ENCODE measurements at regions not wholly inside any gene's neighbourhood (a gene's known extent, or its start where the extent isn't known, plus 50 kb on each side); places are given as distances from the start of the nearest gene placed in this dataset.

DNA sequence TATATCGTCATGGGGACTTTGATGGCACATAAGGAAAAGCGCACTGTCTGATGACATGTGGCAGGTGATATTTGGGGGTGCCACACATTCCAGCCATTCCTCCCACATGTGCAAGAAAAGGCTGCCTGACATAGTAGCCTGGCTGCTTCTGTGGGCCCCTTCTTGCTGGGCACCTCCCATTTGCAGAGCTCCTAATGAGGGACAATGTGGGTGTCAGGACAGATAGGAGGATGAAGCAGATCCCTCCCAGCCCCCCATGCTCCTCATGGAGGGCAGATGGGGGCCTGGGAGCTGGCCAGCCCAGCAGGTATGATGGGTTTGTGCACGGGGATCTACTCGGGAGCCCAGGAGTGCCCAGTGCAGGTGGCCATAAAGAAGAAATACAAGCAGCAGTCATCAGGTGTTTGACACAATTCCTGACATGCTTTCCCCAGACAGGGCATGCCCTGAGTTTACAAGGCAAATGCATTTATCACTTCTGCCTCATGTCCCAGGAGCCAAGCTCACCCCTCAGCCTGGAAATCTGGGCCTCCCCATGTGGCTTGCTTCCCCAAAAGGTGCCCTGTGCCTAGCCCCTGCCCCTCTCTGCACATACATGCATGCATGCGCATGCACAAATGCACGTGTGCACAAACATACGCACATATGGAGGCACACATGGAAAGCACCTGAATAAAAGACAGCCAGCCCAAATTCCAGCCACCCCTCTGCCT, 260.6 kb upstream of the RPL38 start:
- no peaks in the 10 kb centered on the region for H3K79me1 ChIP-seq (ENCODE audit: low read length)
- no peak overlapping the region for H3K9ac ChIP-seq (ENCODE audit: low read length)
- no peaks in the 10 kb centered on the region for H3K79me2 ChIP-seq (ENCODE audit: control insufficient read depth, insufficient read depth, low read length)
- DNase-seq, result no peak
- H2BK15ac ChIP-seq (replicated peaks; ENCODE audit: low read depth), result no peak overlapping the region
- H3K4me1 ChIP-seq (ENCODE audit: control insufficient read depth, low read depth, low read length), result no peaks in the 10 kb centered on the region
- no peak overlapping the region for H3K27ac ChIP-seq (ENCODE audit: low read depth, low read length)
- no peaks in the 10 kb centered on the region for H3K36me3 ChIP-seq (ENCODE audit: control insufficient read depth, insufficient read depth, low read length)
- no peak overlapping the region for H3K4ac ChIP-seq (ENCODE audit: low read depth, low read length)
- no peak overlapping the region for H2BK120ac ChIP-seq (ENCODE audit: low read depth, low read length)
- WGBS (ENCODE audit: extremely low coverage, insufficient coverage, low lambda C conversion rate), result no CpG with 5 or more reads among the region's 7 CpGs
- no peak overlapping the region for H3K4me2 ChIP-seq (ENCODE audit: low read length)
- no peak overlapping the region for H3K18ac ChIP-seq (ENCODE audit: low read length)
- H2BK5ac ChIP-seq (ENCODE audit: low read length), result no peak overlapping the region
- no peaks in the 10 kb centered on the region for H3K27me3 ChIP-seq (ENCODE audit: insufficient read depth, low read length, poor library complexity)
- no peak overlapping the region for H4K5ac ChIP-seq (ENCODE audit: low read length)
- H2AK5ac ChIP-seq (ENCODE audit: low read length), result no peak overlapping the region
- H4K8ac ChIP-seq (ENCODE audit: low read depth, low read length), result no peak overlapping the region
- H3K4me3 ChIP-seq (ENCODE audit: low read length), result no peak overlapping the region
- H3K23ac ChIP-seq (ENCODE audit: low read length), result no peak overlapping the region
- no peak overlapping the region for H3K56ac ChIP-seq (ENCODE audit: low read length)

DNA sequence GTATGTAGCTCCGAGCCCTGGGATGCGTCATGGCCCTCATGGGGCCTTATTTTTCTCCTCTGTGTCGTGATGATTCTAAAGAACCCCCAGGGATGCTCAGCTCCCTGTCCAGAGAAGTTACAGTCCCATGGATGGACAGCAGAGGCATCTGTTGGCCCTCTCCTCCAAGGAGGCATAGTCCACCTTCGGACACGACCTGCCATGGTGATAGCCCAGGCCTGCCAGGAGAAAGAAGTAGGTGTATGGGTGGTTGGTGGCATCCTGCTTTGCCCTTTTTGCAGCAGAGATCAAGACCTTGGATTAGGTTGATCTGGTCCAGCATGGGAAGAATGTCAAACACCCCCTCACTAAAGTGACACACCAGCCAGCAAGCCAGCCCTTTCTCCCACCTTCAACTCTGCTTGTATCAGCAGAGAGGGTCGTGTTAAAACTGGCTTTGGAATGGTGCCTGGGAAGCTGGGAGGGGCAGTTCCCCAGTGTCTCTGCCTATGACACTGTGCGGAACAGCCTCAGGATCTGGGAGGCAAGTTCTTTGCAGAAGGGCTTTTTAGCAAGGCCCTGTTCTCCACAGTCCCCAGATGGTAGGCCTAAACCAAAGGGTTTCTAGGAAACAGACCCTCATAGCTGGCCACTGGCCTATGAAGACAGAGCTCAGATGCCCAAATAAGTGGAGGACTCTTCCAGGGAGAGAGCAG, 259.9 kb upstream of the RPL38 start:
- H3K9ac ChIP-seq (ENCODE audit: low read length), result no peak overlapping the region
- H3K36me3 ChIP-seq (ENCODE audit: control insufficient read depth, insufficient read depth, low read length), result no peaks in the 10 kb centered on the region
- H3K27me3 ChIP-seq (ENCODE audit: insufficient read depth, low read length, poor library complexity), result no peaks in the 10 kb centered on the region
- no peak overlapping the region for H4K8ac ChIP-seq (ENCODE audit: low read depth, low read length)
- H2AK5ac ChIP-seq (ENCODE audit: low read length), result no peak overlapping the region
- no peak overlapping the region for H3K27ac ChIP-seq (ENCODE audit: low read depth, low read length)
- H3K79me1 ChIP-seq (ENCODE audit: low read length), result no peaks in the 10 kb centered on the region
- no peak overlapping the region for H3K23ac ChIP-seq (ENCODE audit: low read length)
- no peak overlapping the region for H2BK5ac ChIP-seq (ENCODE audit: low read length)
- no peak overlapping the region for H3K4me3 ChIP-seq (ENCODE audit: low read length)
- no CpG with 5 or more reads among the region's 7 CpGs for WGBS (ENCODE audit: extremely low coverage, insufficient coverage, low lambda C conversion rate)
- no peak for DNase-seq
- H3K56ac ChIP-seq (ENCODE audit: low read length), result no peak overlapping the region
- H2BK120ac ChIP-seq (ENCODE audit: low read depth, low read length), result no peak overlapping the region
- no peak overlapping the region for H3K4ac ChIP-seq (ENCODE audit: low read depth, low read length)
- no peaks in the 10 kb centered on the region for H3K79me2 ChIP-seq (ENCODE audit: control insufficient read depth, insufficient read depth, low read length)
- H3K4me2 ChIP-seq (ENCODE audit: low read length), result no peak overlapping the region
- H3K4me1 ChIP-seq (ENCODE audit: control insufficient read depth, low read depth, low read length), result no peaks in the 10 kb centered on the region
- no peak overlapping the region for H4K5ac ChIP-seq (ENCODE audit: low read length)
- H2BK15ac ChIP-seq (replicated peaks; ENCODE audit: low read depth), result no peak overlapping the region
- no peak overlapping the region for H3K18ac ChIP-seq (ENCODE audit: low read length)

DNA sequence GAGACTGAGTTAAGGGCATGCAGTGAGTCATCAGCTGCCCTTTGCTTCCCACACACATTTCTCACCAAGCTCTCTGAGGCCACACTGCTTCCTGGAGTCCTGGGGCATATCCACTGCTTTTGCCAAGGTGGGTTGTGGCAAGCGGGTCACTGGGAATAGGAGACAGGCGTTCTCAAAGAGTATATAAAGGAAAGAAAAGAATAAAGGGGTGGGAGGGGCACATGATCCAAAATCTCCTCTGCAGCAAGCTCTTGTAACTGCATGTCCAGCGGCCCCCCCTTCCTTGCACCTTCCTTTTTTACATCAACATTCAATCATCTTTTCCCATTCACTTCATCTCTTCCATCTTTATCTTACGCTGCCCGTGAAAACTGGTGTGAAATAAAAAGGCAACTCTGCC, 259.1 kb upstream of the RPL38 start:
- H3K4me1 ChIP-seq (ENCODE audit: control insufficient read depth, low read depth, low read length), result no peaks in the 10 kb centered on the region
- no peak overlapping the region for H4K5ac ChIP-seq (ENCODE audit: low read length)
- no peak overlapping the region for H2BK5ac ChIP-seq (ENCODE audit: low read length)
- H3K36me3 ChIP-seq (ENCODE audit: control insufficient read depth, insufficient read depth, low read length), result no peaks in the 10 kb centered on the region
- no peaks in the 10 kb centered on the region for H3K79me1 ChIP-seq (ENCODE audit: low read length)
- WGBS (ENCODE audit: extremely low coverage, insufficient coverage, low lambda C conversion rate), result no CpG with 5 or more reads among the region's 5 CpGs
- H3K27ac ChIP-seq (ENCODE audit: low read depth, low read length), result no peak overlapping the region
- H3K9ac ChIP-seq (ENCODE audit: low read length), result no peak overlapping the region
- H3K4me3 ChIP-seq (ENCODE audit: low read length), result no peak overlapping the region
- H3K79me2 ChIP-seq (ENCODE audit: control insufficient read depth, insufficient read depth, low read length), result no peaks in the 10 kb centered on the region
- H3K56ac ChIP-seq (ENCODE audit: low read length), result no peak overlapping the region
- no peak for DNase-seq
- no peak overlapping the region for H2BK15ac ChIP-seq (replicated peaks; ENCODE audit: low read depth)
- H3K23ac ChIP-seq (ENCODE audit: low read length), result no peak overlapping the region
- no peak overlapping the region for H2BK120ac ChIP-seq (ENCODE audit: low read depth, low read length)
- no peak overlapping the region for H3K4me2 ChIP-seq (ENCODE audit: low read length)
- H3K18ac ChIP-seq (ENCODE audit: low read length), result no peak overlapping the region
- H3K4ac ChIP-seq (ENCODE audit: low read depth, low read length), result no peak overlapping the region
- H3K27me3 ChIP-seq (ENCODE audit: insufficient read depth, low read length, poor library complexity), result no peaks in the 10 kb centered on the region
- no peak overlapping the region for H4K8ac ChIP-seq (ENCODE audit: low read depth, low read length)
- no peak overlapping the region for H2AK5ac ChIP-seq (ENCODE audit: low read length)

DNA sequence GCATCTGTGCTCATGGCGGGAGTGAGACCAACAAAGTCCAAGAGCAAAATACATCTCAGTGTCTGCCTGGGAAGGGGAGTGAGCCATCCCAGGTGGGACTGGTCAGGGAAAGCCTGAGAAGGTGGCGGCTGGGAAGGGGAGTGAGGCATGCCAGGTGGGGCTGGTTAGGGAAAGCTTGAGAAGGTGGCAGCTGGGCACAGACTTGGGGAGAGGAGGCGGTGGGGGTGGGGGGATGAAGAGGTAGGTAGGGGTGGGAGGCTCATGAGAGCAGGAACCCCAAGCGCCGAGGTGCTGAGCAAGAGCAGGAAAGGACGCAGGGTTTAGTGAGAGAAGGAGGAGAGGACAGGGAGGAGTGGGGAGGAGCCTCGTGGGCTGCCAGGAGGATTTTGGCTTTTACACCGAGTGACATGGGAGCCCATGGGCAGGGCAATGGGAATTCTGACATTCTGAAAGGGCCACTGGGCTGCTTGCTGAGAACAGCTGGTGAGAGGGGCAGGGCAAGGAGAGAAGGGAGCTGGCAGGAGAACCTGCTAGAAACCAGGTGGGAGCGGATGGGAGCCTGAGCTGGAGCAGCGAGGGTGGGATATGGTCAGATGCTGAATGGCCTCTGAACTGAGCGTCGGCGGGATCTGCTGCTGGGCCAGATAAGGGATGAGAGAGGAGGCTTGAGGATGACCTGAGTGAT, 256.1 kb upstream of the RPL38 start:
- WGBS (ENCODE audit: extremely low coverage, insufficient coverage, low lambda C conversion rate), result no CpG with 5 or more reads among the region's 13 CpGs
- Histone ChIP-seq H3K4ac (ENCODE audit: low read depth, low read length) (no peak overlapping the region), H3K79me1 (ENCODE audit: low read length) (no peaks in the 10 kb centered on the region), H2BK15ac (replicated peaks; ENCODE audit: low read depth) (no peak overlapping the region), H2AK5ac (ENCODE audit: low read length) (no peak overlapping the region), H3K27ac (ENCODE audit: low read depth, low read length) (no peak overlapping the region), H3K4me1 (ENCODE audit: control insufficient read depth, low read depth, low read length) (peaks cover 1% of the 10 kb centered on the region), H4K8ac (ENCODE audit: low read depth, low read length) (no peak overlapping the region), H2BK5ac (ENCODE audit: low read length) (no peak overlapping the region), H3K79me2 (ENCODE audit: control insufficient read depth, insufficient read depth, low read length) (no peaks in the 10 kb centered on the region), H2BK120ac (ENCODE audit: low read depth, low read length) (no peak overlapping the region), H3K18ac (ENCODE audit: low read length) (no peak overlapping the region), H3K4me2 (ENCODE audit: low read length) (no peak overlapping the region), H3K27me3 (ENCODE audit: insufficient read depth, low read length, poor library complexity) (no peaks in the 10 kb centered on the region), H3K23ac (ENCODE audit: low read length) (no peak overlapping the region), H3K9ac (ENCODE audit: low read length) (no peak overlapping the region), H3K4me3 (ENCODE audit: low read length) (no peak overlapping the region), H3K36me3 (ENCODE audit: control insufficient read depth, insufficient read depth, low read length) (no peaks in the 10 kb centered on the region), H3K56ac (ENCODE audit: low read length) (no peak overlapping the region), H4K5ac (ENCODE audit: low read length) (no peak overlapping the region)
- no peak for DNase-seq

DNA sequence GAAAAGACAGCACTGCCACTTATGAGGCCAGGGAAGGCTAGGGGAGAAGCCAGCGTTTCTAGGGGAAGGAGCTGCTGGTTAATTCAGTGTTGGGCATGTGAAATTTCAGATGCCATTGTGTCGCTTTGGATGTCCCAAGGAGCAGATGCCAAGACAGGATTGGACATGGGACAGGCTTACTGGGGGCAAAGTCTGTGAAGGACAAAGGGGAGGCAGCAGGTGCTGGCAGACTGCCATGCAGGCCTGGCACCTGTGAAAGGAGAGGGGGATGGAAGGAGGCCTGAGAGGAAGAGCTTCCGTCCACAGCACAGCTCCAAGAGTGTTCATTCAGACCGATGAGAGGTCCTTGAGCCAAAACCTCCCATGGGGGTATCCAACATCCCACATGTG, 255.5 kb upstream of the RPL38 start:
- Histone ChIP-seq H3K36me3 (ENCODE audit: control insufficient read depth, insufficient read depth, low read length) (no peaks in the 10 kb centered on the region), H3K9ac (ENCODE audit: low read length) (no peak overlapping the region), H4K8ac (ENCODE audit: low read depth, low read length) (no peak overlapping the region), H3K4me2 (ENCODE audit: low read length) (no peak overlapping the region), H4K5ac (ENCODE audit: low read length) (no peak overlapping the region), H3K4me3 (ENCODE audit: low read length) (no peak overlapping the region), H2BK120ac (ENCODE audit: low read depth, low read length) (no peak overlapping the region), H3K79me1 (ENCODE audit: low read length) (no peaks in the 10 kb centered on the region), H3K18ac (ENCODE audit: low read length) (no peak overlapping the region), H2BK15ac (replicated peaks; ENCODE audit: low read depth) (no peak overlapping the region), H3K79me2 (ENCODE audit: control insufficient read depth, insufficient read depth, low read length) (no peaks in the 10 kb centered on the region), H3K27me3 (ENCODE audit: insufficient read depth, low read length, poor library complexity) (no peaks in the 10 kb centered on the region), H3K27ac (ENCODE audit: low read depth, low read length) (no peak overlapping the region), H3K23ac (ENCODE audit: low read length) (no peak overlapping the region), H3K4me1 (ENCODE audit: control insufficient read depth, low read depth, low read length) (peaks cover 1% of the 10 kb centered on the region), H3K56ac (ENCODE audit: low read length) (no peak overlapping the region), H3K4ac (ENCODE audit: low read depth, low read length) (no peak overlapping the region), H2BK5ac (ENCODE audit: low read length) (no peak overlapping the region), H2AK5ac (ENCODE audit: low read length) (no peak overlapping the region)
- WGBS (ENCODE audit: extremely low coverage, insufficient coverage, low lambda C conversion rate), result no CpG with 5 or more reads among the region's 4 CpGs
- DNase-seq, result no peak

Measured in mesendoderm (in vitro differentiated cells).